IMR-90 (cell line): ENCODE measurements at regions not wholly inside any gene's neighbourhood (a gene's known extent, or its start where the extent isn't known, plus 50 kb on each side); places are given as distances from the start of the nearest gene placed in this dataset.

ENCODE experiments used
- ATAC-seq: fragments of 200-7000 bp; cut with Tn5 transposase; 2 replicates; pipeline ENCODE4 v1.9.1; 2020; ENCODE audit warnings: low read depth, mild to moderate bottlenecking, moderate library complexity
- BruUV-seq: library from RNA; stranded (reverse); fragments of 400-500 nt; replicated peaks from 2 replicates; lab custom pipeline; 2021; lab: Mats Ljungman, UMichigan
- CTCF ChIA-PET: fragments of 300-600 bp; formaldehyde crosslinking; extraction: SDS; loops from one replicate; lab custom pipeline; 2021; ENCODE audit warnings: antibody characterized with exemption; lab: Yijun Ruan, JAX
- POLR2A ChIA-PET: fragments of 300-600 bp; sonication (Branson Sonifier 250); formaldehyde crosslinking; loops from one replicate; lab custom pipeline; 2022; ENCODE audit warnings: antibody characterized with exemption; ENCODE audit not compliant: unreplicated experiment; lab: Charles Lee
- DNase-seq: peaks from one replicate; pipeline ENCODE4 v3.0.0; 2013
- H2AFZ ChIP-seq: replicated peaks from 2 replicates; pipeline ENCODE3; 2013; ENCODE audit warnings: low read length, mild to moderate bottlenecking; ENCODE audit not compliant: poor library complexity
- H2AK5ac ChIP-seq: 2 replicates; pipeline ENCODE4 v1.6.1; 2013; ENCODE audit warnings: low read depth, low read length, inconsistent platforms
- H2AK9ac ChIP-seq: replicated peaks from 2 replicates; pipeline ENCODE3; 2013; ENCODE audit warnings: mild to moderate bottlenecking, low read depth, low read length, moderate library complexity; ENCODE audit not compliant: poor library complexity
- H2BK120ac ChIP-seq: 2 replicates; pipeline ENCODE4 v1.6.1; 2013; ENCODE audit warnings: low read depth, low read length, inconsistent platforms
- H2BK15ac ChIP-seq: 3 replicates; pipeline ENCODE4 v1.6.1; 2013; ENCODE audit warnings: low read depth, low read length, inconsistent platforms
- H2BK20ac ChIP-seq: 2 replicates; pipeline ENCODE4 v1.6.1; 2013; ENCODE audit warnings: low read depth, mild to moderate bottlenecking, inconsistent platforms, low read length, moderate library complexity
- H2BK5ac ChIP-seq: 2 replicates; pipeline ENCODE4 v1.6.1; 2013; ENCODE audit warnings: mild to moderate bottlenecking, low read depth, low read length, inconsistent platforms; ENCODE audit not compliant: poor library complexity, severe bottlenecking
- H3K14ac ChIP-seq: replicated peaks from 2 replicates; pipeline ENCODE4 v1.6.1; 2013; ENCODE audit warnings: low read depth, low read length, inconsistent platforms
- H3K18ac ChIP-seq: 2 replicates; pipeline ENCODE4 v1.6.1; 2013; ENCODE audit warnings: low read depth, low read length, control low read depth
- H3K23ac ChIP-seq: 2 replicates; pipeline ENCODE4 v1.6.1; 2013; ENCODE audit warnings: low read depth, low read length, inconsistent platforms
- H3K27ac ChIP-seq: 2 replicates; pipeline ENCODE4 v1.5.1; 2013; ENCODE audit warnings: mild to moderate bottlenecking, control low read depth, low read length; ENCODE audit not compliant: insufficient read depth
- H3K27me3 ChIP-seq: 2 replicates; pipeline ENCODE4 v1.6.1; 2013; ENCODE audit warnings: low read length; ENCODE audit not compliant: control insufficient read depth, insufficient read depth
- H3K36me3 ChIP-seq: 2 replicates; pipeline ENCODE4 v1.6.1; 2013; ENCODE audit warnings: low read length, mixed read lengths; ENCODE audit not compliant: control insufficient read depth, insufficient read depth
- H3K4ac ChIP-seq: 2 replicates; pipeline ENCODE4 v1.6.1; 2013; ENCODE audit warnings: low read depth, low read length, inconsistent platforms
- H3K4me1 ChIP-seq: 2 replicates; pipeline ENCODE4 v1.6.1; 2013; ENCODE audit warnings: low read length, mixed read lengths; ENCODE audit not compliant: control insufficient read depth, insufficient read depth
- H3K4me2 ChIP-seq: 2 replicates; pipeline ENCODE4 v1.6.1; 2013; ENCODE audit warnings: low read depth, mild to moderate bottlenecking, control low read depth, low read length, moderate library complexity
- H3K4me3 ChIP-seq: 2 replicates; pipeline ENCODE4 v1.5.1; 2013; ENCODE audit warnings: low read depth, mild to moderate bottlenecking, control low read depth, low read length, moderate library complexity; ENCODE audit not compliant: insufficient read depth
- H3K56ac ChIP-seq: 2 replicates; pipeline ENCODE4 v1.6.1; 2013; ENCODE audit warnings: low read length, inconsistent platforms; ENCODE audit not compliant: insufficient read depth; ENCODE audit errors: extremely low read depth
- H3K79me1 ChIP-seq, 2 experiments: 2 replicates each; pipeline ENCODE4 v1.6.1; 2013; ENCODE audit warnings: low read length in 2 of 2, inconsistent platforms in 1 of 2, low read depth in 1 of 2
- H3K9ac ChIP-seq: 2 replicates; pipeline ENCODE4 v1.6.1; 2013; ENCODE audit warnings: low read depth, low read length, control low read depth
- H3K9me1 ChIP-seq: 2 replicates; pipeline ENCODE4 v1.6.1; 2013; ENCODE audit warnings: low read length, inconsistent platforms; ENCODE audit not compliant: insufficient read depth
- H3K9me3 ChIP-seq: 2 replicates; pipeline ENCODE4 v1.6.1; 2013; ENCODE audit warnings: low read length; ENCODE audit not compliant: control insufficient read depth, insufficient read depth
- H4K20me1 ChIP-seq: 2 replicates; pipeline ENCODE4 v1.6.1; 2013; ENCODE audit warnings: low read length, inconsistent platforms; ENCODE audit not compliant: insufficient read depth
- H4K5ac ChIP-seq: 2 replicates; pipeline ENCODE4 v1.6.1; 2013; ENCODE audit warnings: mild to moderate bottlenecking, low read depth, low read length, control low read depth
- H4K8ac ChIP-seq, 2 experiments: 2 replicates each; pipeline ENCODE4 v1.6.1; 2013; ENCODE audit warnings: low read depth in 2 of 2, low read length in 2 of 2, control low read depth in 1 of 2, inconsistent platforms in 1 of 2
- H4K91ac ChIP-seq: 2 replicates; pipeline ENCODE4 v1.6.1; 2013; ENCODE audit warnings: low read depth, low read length, inconsistent platforms; ENCODE audit not compliant: insufficient read depth
- CEBPB ChIP-seq: IDR thresholded peaks from 2 replicates; pipeline ENCODE4 v1.6.1; 2012; ENCODE audit warnings: low read depth, low read length, improper control_type of control experiment
- MAFK ChIP-seq: IDR thresholded peaks from 2 replicates; pipeline ENCODE4 v1.6.1; 2012; ENCODE audit warnings: low read depth, low read length, improper control_type of control experiment
- MXI1 ChIP-seq: IDR thresholded peaks from 2 replicates; pipeline ENCODE4 v1.6.1; 2012; ENCODE audit warnings: low read depth, mild to moderate bottlenecking, low read length, moderate library complexity, borderline replicate concordance
- NFE2L2 ChIP-seq: fragments of 150-350 bp; IDR thresholded peaks from 2 replicates; pipeline ENCODE4 v1.6.1; 2016; ENCODE audit warnings: low read depth, mild to moderate bottlenecking, low read length
- RCOR1 ChIP-seq: IDR thresholded peaks from 2 replicates; pipeline ENCODE4 v1.6.1; 2012; ENCODE audit warnings: mild to moderate bottlenecking, low read length, improper control_type of control experiment; ENCODE audit not compliant: insufficient replicate concordance
- RFX5 ChIP-seq: IDR thresholded peaks from 2 replicates; pipeline ENCODE4 v1.8.0; 2012; ENCODE audit warnings: low read depth, mild to moderate bottlenecking, low read length, moderate library complexity
- WGBS, 2 experiments: methylation state at CpG; one replicate each; pipeline versions ENCODE4 v1.1.5 to v1.1.7; 2013; ENCODE audit warnings: missing lambda C conversion rate in 2 of 2; ENCODE audit not compliant: insufficient read length in 1 of 2; ENCODE audit errors: extremely low coverage in 2 of 2; 5-methylcytosine and 5-hydroxymethylcytosine counted together
- dilution Hi-C: fragments of 300-500 bp; cut with HindIII; formaldehyde crosslinking; loops from one replicate; pipeline ENCODE4 v1.14.3; 2018; ENCODE audit warnings: low sequenced_read_pairs; ENCODE audit not compliant: unreplicated experiment
- in situ Hi-C: fragments of 300-500 bp; cut with MboI; formaldehyde crosslinking; loops from 3 replicates; pipeline ENCODE4 v1.14.3; 2019; ENCODE audit warnings: low sequenced_read_pairs, inconsistent platforms, mixed read lengths
- intact Hi-C: fragments of 100-400 bp; cut with micrococcal nuclease; formaldehyde crosslinking; loops from 2 replicates; pipeline ENCODE4 v1.10.0; 2022
- TF ChIP-seq, protein P1 (sequence below): fragments of 150-350 bp; IDR thresholded peaks from 2 replicates; pipeline ENCODE4 v1.6.1; 2017; ENCODE audit warnings: mild to moderate bottlenecking, antibody characterized with exemption, low read length, low read depth
- TF ChIP-seq, protein P2 (sequence below): conservative IDR thresholded peaks from 2 replicates; pipeline ENCODE4 v1.5.1; 2012; ENCODE audit warnings: mild to moderate bottlenecking, low read depth, low read length, improper control_type of control experiment

DNA sequence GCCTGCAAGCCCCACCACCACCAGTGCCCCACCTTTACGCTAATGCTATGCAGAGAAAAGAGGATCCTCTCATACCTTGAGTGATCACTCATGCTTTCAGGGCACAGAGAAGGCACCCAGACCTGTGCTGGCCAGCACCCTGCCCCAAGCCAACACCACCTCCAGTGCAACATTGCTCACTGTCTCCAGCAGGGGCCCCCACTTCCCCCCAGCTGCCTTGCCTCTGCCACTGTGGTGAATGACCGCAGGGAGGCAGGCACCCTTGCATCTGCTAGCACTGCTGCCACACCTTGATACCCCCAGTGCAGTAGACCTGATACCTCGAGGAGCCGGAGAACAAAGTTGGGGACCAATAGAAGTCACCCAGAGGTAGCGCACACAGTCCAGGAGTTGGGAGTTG is 139.2 kb upstream of the PLN start:
- H4K5ac ChIP-seq, result no peak overlapping the region
- no peak for TF ChIP-seq RFX5
- no peak for TF ChIP-seq RCOR1
- TF ChIP-seq MXI1, result no peak
- no peak for TF ChIP-seq MAFK
- TF ChIP-seq NFE2L2, result no peak
- TF ChIP-seq CEBPB, result no peak
- TF ChIP-seq, protein P1, sequence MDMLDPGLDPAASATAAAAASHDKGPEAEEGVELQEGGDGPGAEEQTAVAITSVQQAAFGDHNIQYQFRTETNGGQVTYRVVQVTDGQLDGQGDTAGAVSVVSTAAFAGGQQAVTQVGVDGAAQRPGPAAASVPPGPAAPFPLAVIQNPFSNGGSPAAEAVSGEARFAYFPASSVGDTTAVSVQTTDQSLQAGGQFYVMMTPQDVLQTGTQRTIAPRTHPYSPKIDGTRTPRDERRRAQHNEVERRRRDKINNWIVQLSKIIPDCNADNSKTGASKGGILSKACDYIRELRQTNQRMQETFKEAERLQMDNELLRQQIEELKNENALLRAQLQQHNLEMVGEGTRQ, result no peak
- TF ChIP-seq, protein P2, sequence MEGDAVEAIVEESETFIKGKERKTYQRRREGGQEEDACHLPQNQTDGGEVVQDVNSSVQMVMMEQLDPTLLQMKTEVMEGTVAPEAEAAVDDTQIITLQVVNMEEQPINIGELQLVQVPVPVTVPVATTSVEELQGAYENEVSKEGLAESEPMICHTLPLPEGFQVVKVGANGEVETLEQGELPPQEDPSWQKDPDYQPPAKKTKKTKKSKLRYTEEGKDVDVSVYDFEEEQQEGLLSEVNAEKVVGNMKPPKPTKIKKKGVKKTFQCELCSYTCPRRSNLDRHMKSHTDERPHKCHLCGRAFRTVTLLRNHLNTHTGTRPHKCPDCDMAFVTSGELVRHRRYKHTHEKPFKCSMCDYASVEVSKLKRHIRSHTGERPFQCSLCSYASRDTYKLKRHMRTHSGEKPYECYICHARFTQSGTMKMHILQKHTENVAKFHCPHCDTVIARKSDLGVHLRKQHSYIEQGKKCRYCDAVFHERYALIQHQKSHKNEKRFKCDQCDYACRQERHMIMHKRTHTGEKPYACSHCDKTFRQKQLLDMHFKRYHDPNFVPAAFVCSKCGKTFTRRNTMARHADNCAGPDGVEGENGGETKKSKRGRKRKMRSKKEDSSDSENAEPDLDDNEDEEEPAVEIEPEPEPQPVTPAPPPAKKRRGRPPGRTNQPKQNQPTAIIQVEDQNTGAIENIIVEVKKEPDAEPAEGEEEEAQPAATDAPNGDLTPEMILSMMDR, result no peak
- BruUV-seq, result no TSS peak
- intact Hi-C loops, result no loop called here
- H3K9me1 ChIP-seq, result no peaks in the 10 kb centered on the region
- H3K36me3 ChIP-seq, result no peaks in the 10 kb centered on the region
- no peak overlapping the region for H2BK5ac ChIP-seq
- no peak overlapping the region for H2BK120ac ChIP-seq
- H3K27me3 ChIP-seq, result no peaks in the 10 kb centered on the region
- no peak overlapping the region for H2BK15ac ChIP-seq
- no peaks in the 10 kb centered on the region for H3K79me1 ChIP-seq
- DNase-seq (no peak), ATAC-seq (no peak)
- H4K20me1 ChIP-seq, result no peaks in the 10 kb centered on the region
- H3K14ac ChIP-seq, result no peak overlapping the region
- H3K23ac ChIP-seq, result no peak overlapping the region
- H3K56ac ChIP-seq, result no peak overlapping the region
- H3K4me2 ChIP-seq, result no peak overlapping the region
- no peak overlapping the region for H3K9ac ChIP-seq
- H3K27ac ChIP-seq, result no peak overlapping the region
- ChIA-PET POLR2A (no interaction called here), CTCF (no interaction called here)
- H2BK20ac ChIP-seq, result no peak overlapping the region
- H3K4me3 ChIP-seq, result no peak overlapping the region
- no peak overlapping the region for H2AK9ac ChIP-seq
- dilution Hi-C loops, result no loop called here
- no peak overlapping the region for H4K91ac ChIP-seq
- no peaks in the 10 kb centered on the region for H3K9me3 ChIP-seq
- H2AK5ac ChIP-seq, result no peak overlapping the region
- no peak overlapping the region for H3K4ac ChIP-seq
- H3K4me1 ChIP-seq, result no peaks in the 10 kb centered on the region
- no peak overlapping the region for H3K18ac ChIP-seq
- no peak overlapping the region for H2AFZ ChIP-seq
- in situ Hi-C loops, result no loop called here
- 100% methylated on average over 1 of the region's 5 CpGs; no CpG with 5 or more reads in 1 of the 2 experiments for WGBS, 2 experiments
- no peak overlapping the region for H4K8ac ChIP-seq
